HepG2 (cell line): ENCODE measurements at regions not wholly inside any gene's neighbourhood (a gene's known extent, or its start where the extent isn't known, plus 50 kb on each side); places are given as distances from the start of the nearest gene placed in this dataset.

ENCODE experiments used
- ATAC-seq: fragments of 200-7000 bp; cut with Tn5 transposase; 3 replicates; pipeline ENCODE4 v1.9.1; 2020; ENCODE audit warnings: mild to moderate bottlenecking, moderate library complexity
- BruUV-seq: library from RNA; stranded (reverse); fragments of 400-500 nt; replicated peaks from 2 replicates; lab custom pipeline; 2021; lab: Mats Ljungman, UMichigan
- CTCF ChIA-PET: fragments of 300-600 bp; formaldehyde crosslinking; extraction: SDS; loops from one replicate; lab custom pipeline; 2021; ENCODE audit warnings: low total read pairs, inconsistent platforms, low intra/inter-chr PET ratio; lab: Yijun Ruan, JAX
- POLR2A ChIA-PET: fragments of 350-600 bp; sonication (Branson Sonifier 250); formaldehyde crosslinking; loops from one replicate; lab custom pipeline; 2020; ENCODE audit warnings: antibody characterized with exemption, inconsistent platforms; lab: Yijun Ruan, JAX
- DNase-seq: peaks from one replicate; pipeline ENCODE4 v3.0.0-alpha.2; 2015; ENCODE audit warnings: low spot score
- FAIRE-seq: peaks from 3 replicates; lab custom pipeline; 2011; peaks lifted over from hg19 to GRCh38; lab: Jason Lieb, UNC
- H2AFZ ChIP-seq: one replicate; pipeline ENCODE4 v1.6.1; 2011; ENCODE audit warnings: low read length, inconsistent platforms
- H3K27ac ChIP-seq: fragments of 300-600 bp; 3 replicates; pipeline ENCODE4 v1.8.0; 2011; ENCODE audit warnings: mixed run types, mild to moderate bottlenecking, mixed read lengths, low read length, inconsistent platforms; ENCODE audit not compliant: insufficient read depth; ENCODE audit errors: extremely low read length
- H3K27me3 ChIP-seq, 2 experiments: fragments of 200-600 bp in 1 of 2; 2 replicates in 1 of 2; 3 replicates in 1 of 2; pipeline versions ENCODE4 v1.6.0 to v1.8.0; 2011; ENCODE audit warnings: low read length in 2 of 2, mild to moderate bottlenecking in 2 of 2, moderate library complexity in 2 of 2, inconsistent platforms in 1 of 2; ENCODE audit not compliant: insufficient read depth in 2 of 2, control insufficient read depth in 1 of 2
- H3K36me3 ChIP-seq, 2 experiments: fragments of 200-600 bp in 1 of 2; replicated peaks in 1 of 2; 2 replicates in 1 of 2; 3 replicates in 1 of 2; pipeline versions ENCODE4 v1.5.1 to v1.8.0; 2011; ENCODE audit warnings: low read length in 2 of 2, inconsistent platforms in 1 of 2; ENCODE audit not compliant: insufficient read depth in 2 of 2, control insufficient read depth in 1 of 2
- H3K4me1 ChIP-seq: 2 replicates; pipeline ENCODE4 v1.5.1; 2012; ENCODE audit warnings: low read length, inconsistent platforms; ENCODE audit not compliant: insufficient read depth
- H3K4me2 ChIP-seq: 2 replicates; pipeline ENCODE4 v1.6.0; 2011; ENCODE audit warnings: low read depth, low read length, inconsistent platforms
- H3K4me3 ChIP-seq, 3 experiments: fragments of 200-600 bp in 1 of 3; sonication (generic), shearing (Covaris generic) in 1 of 3; replicated peaks in 1 of 3; 2 replicates each; pipeline ENCODE4 v1.5.1; 2011 to 2016; ENCODE audit warnings: low read length in 3 of 3, inconsistent platforms in 2 of 3, low read depth in 2 of 3, mild to moderate bottlenecking in 2 of 3, control low read depth in 1 of 3, mixed read lengths in 1 of 3; ENCODE audit not compliant: insufficient read depth in 1 of 3
- H3K79me2 ChIP-seq: one replicate; pipeline ENCODE4 v1.6.1; 2011; ENCODE audit warnings: low read length, inconsistent platforms; ENCODE audit not compliant: insufficient read depth
- H3K9ac ChIP-seq: 2 replicates; pipeline ENCODE4 v1.6.0; 2011; ENCODE audit warnings: mild to moderate bottlenecking, low read depth, low read length, inconsistent platforms; ENCODE audit not compliant: insufficient read depth
- H3K9me3 ChIP-seq: 2 replicates; pipeline ENCODE4 v1.5.1; 2012; ENCODE audit warnings: mild to moderate bottlenecking, low read length
- H4K20me1 ChIP-seq: 2 replicates; pipeline ENCODE4 v1.6.0; 2011; ENCODE audit warnings: inconsistent platforms, mild to moderate bottlenecking, low read length, moderate library complexity; ENCODE audit not compliant: insufficient read depth
- FOXJ3 ChIP-seq: sonication (generic); formaldehyde crosslinking; IDR thresholded peaks from 2 replicates; pipeline ENCODE4 v1.4.0; 2020; ENCODE audit warnings: missing genetic modification reagents, mild to moderate bottlenecking, borderline replicate concordance
- MAFK ChIP-seq, 2 experiments: IDR thresholded peaks in 1 of 2; conservative IDR thresholded peaks in 1 of 2; 2 replicates each; pipeline ENCODE4 v1.6.1; 2011; ENCODE audit warnings: improper control_type of control experiment in 2 of 2, low read length in 2 of 2
- MXI1 ChIP-seq: IDR thresholded peaks from 3 replicates; pipeline ENCODE4 v1.6.1; 2012; ENCODE audit warnings: low read depth, low read length, inconsistent platforms, borderline replicate concordance
- NFE2L1 ChIP-seq: sonication (generic); formaldehyde crosslinking; IDR thresholded peaks from 2 replicates; pipeline ENCODE4 v1.4.0; 2020; ENCODE audit warnings: missing genetic modification reagents, mild to moderate bottlenecking, borderline replicate concordance
- SAP130 ChIP-seq: IDR thresholded peaks from 2 replicates; pipeline ENCODE4 v1.6.1; 2016; ENCODE audit warnings: low read depth
- ZFP36L1 ChIP-seq: sonication (generic); formaldehyde crosslinking; IDR thresholded peaks from 2 replicates; pipeline ENCODE4 v1.8.0; 2022; ENCODE audit warnings: mild to moderate bottlenecking, missing genetic modification reagents, moderate library complexity
- ZNF292 ChIP-seq: sonication (generic); formaldehyde crosslinking; IDR thresholded peaks from 2 replicates; pipeline ENCODE4 v1.8.1; 2022; ENCODE audit warnings: mild to moderate bottlenecking, low read depth, missing genetic modification reagents, borderline replicate concordance
- ZSCAN22 ChIP-seq: sonication (generic); formaldehyde crosslinking; IDR thresholded peaks from 2 replicates; pipeline ENCODE4 v1.4.0; 2020; ENCODE audit warnings: mild to moderate bottlenecking, missing genetic modification reagents
- WGBS: methylation state at CpG from one replicate; pipeline ENCODE4 v1.1.6; 2017; ENCODE audit warnings: low lambda C conversion rate; 5-methylcytosine and 5-hydroxymethylcytosine counted together
- in situ Hi-C: cut with HindIII; loops from 2 replicates; pipeline ENCODE4 v1.10.0; 2017; ENCODE audit warnings: low pct_unique_long_range_greater_than_20kb; ENCODE audit not compliant: extremely low pct_ligation_motif_present
- intact Hi-C: fragments of 100-400 bp; cut with micrococcal nuclease; formaldehyde crosslinking; loops from one replicate; pipeline ENCODE4 v1.10.0; 2022; ENCODE audit not compliant: unreplicated experiment
- TF ChIP-seq, protein P1 (sequence below): sonication (generic); formaldehyde crosslinking; IDR thresholded peaks from 2 replicates; pipeline ENCODE4 v1.4.0; 2020; ENCODE audit warnings: low read depth, mild to moderate bottlenecking, missing genetic modification reagents

DNA sequence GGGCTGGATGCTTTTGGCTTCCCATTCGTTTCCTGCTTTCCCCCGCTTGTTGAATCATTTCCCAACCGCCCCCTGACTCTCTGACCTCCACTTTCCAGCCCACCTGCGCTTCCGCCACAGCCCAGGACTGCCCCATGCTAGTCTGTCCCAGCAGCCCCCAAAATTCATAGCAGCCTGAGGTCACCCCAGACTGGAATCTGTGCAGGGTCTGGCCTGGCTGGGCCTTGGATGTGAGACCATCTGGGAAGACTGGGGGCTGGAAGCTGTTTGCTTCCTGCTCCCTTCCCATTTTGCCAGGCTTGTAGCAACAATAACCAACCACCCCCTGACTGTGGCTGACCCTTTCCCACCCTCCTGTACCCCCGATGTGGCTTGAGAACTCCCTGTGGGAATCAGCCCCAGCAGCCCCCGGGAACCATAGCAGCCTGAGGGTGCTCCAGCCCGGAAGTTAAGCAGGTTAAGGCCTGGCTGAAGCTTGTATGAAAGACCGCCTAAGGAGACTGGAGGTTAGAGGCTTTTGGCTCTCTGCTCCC, 2290.8 kb downstream of the TP53TG3F start:
- no peak overlapping the region for H3K4me2 ChIP-seq
- no peak for TF ChIP-seq SAP130 (CRISPR knock-in tag)
- no peak for TF ChIP-seq MAFK (conservative IDR thresholded peaks at IDR 0.05 in 1 of 2, IDR thresholded peaks at IDR 0.05 in 1 of 2; ENCODE audit: low read length in 2 of 2)
- TF ChIP-seq, protein P1, sequence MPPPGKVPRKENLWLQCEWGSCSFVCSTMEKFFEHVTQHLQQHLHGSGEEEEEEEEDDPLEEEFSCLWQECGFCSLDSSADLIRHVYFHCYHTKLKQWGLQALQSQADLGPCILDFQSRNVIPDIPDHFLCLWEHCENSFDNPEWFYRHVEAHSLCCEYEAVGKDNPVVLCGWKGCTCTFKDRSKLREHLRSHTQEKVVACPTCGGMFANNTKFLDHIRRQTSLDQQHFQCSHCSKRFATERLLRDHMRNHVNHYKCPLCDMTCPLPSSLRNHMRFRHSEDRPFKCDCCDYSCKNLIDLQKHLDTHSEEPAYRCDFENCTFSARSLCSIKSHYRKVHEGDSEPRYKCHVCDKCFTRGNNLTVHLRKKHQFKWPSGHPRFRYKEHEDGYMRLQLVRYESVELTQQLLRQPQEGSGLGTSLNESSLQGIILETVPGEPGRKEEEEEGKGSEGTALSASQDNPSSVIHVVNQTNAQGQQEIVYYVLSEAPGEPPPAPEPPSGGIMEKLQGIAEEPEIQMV (CRISPR knock-in tag), result no peak
- no peak overlapping the region for H3K27ac ChIP-seq
- no TSS peak for BruUV-seq
- ChIA-PET CTCF (no interaction called here), POLR2A (no interaction called here)
- no peaks in the 10 kb centered on the region for H3K36me3 ChIP-seq
- FAIRE-seq, result no peak
- no peak for DNase-seq
- peaks cover 100% of the 10 kb centered on the region for H3K9me3 ChIP-seq
- no peak for ATAC-seq
- WGBS, result 23% methylated on average over 8 of the region's 9 CpGs
- H4K20me1 ChIP-seq, result no peaks in the 10 kb centered on the region
- intact Hi-C loops (no loop called here), in situ Hi-C loops (no loop called here)
- H3K27me3 ChIP-seq, result no peaks in the 10 kb centered on the region
- no peaks in the 10 kb centered on the region for H3K4me1 ChIP-seq
- no peak overlapping the region for H3K4me3 ChIP-seq
- no peak overlapping the region for H3K9ac ChIP-seq
- H2AFZ ChIP-seq, result no peak overlapping the region
- H3K79me2 ChIP-seq, result no peaks in the 10 kb centered on the region

DNA sequence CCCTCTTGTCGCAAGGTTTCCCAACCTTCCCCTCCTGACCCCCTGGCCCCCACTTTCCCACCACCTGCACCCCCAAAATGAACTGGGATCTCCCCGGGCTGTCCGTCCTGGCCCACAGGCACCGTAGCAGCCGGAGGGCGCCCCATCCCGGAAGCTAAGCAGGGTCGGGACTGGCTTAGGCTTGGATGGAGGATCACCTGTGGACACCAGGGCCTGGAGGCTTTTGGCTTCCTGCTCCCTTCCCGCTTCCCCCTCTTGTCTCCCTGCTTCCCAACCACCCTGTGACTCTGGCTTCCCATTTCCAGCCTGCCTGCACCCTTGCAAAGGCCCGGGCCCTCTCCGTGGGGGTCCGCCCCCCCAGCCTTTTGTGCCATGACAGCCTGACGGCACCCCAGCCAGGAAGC, 2291.3 kb downstream of the TP53TG3F start:
- no peak for FAIRE-seq

More for the DNA sequence above, 2291.3 kb downstream of the TP53TG3F start:
- Histone ChIP-seq H3K4me3 (no peak overlapping the region), H3K4me2 (no peak overlapping the region), H3K27me3 (no peaks in the 10 kb centered on the region), H3K79me2 (no peaks in the 10 kb centered on the region), H3K4me1 (no peaks in the 10 kb centered on the region), H3K9me3 (peaks cover 100% of the 10 kb centered on the region), H2AFZ (no peak overlapping the region), H4K20me1 (no peaks in the 10 kb centered on the region), H3K27ac (no peak overlapping the region), H3K9ac (no peak overlapping the region), H3K36me3 (no peaks in the 10 kb centered on the region)
- no peak for DNase-seq
- BruUV-seq, result no TSS peak
- TF ChIP-seq MXI1 (no peak), FOXJ3 (CRISPR knock-in tag) (no peak), ZNF292 (CRISPR knock-in tag) (no peak), ZFP36L1 (CRISPR knock-in tag) (no peak), NFE2L1 (CRISPR knock-in tag) (no peak), ZSCAN22 (CRISPR knock-in tag) (no peak)
- intact Hi-C loops (no loop called here), in situ Hi-C loops (no loop called here)
- CTCF ChIA-PET, result no interaction called here
- no peak for ATAC-seq
- POLR2A ChIA-PET, result no interaction called here
- 6% methylated on average over 13 of the region's 13 CpGs for WGBS
